AG10803 (cell line): ENCODE measurements at regions not wholly inside any gene's neighbourhood (a gene's known extent, or its start where the extent isn't known, plus 50 kb on each side); places are given as distances from the start of the nearest gene placed in this dataset.

Experiments
- DNase-seq: peaks from one replicate; pipeline ENCODE4 v3.0.0; 2010; ENCODE audit warnings: low read depth
- H3K4me3 ChIP-seq: 2 replicates; pipeline ENCODE4 v1.5.1; 2011; ENCODE audit warnings: mild to moderate bottlenecking, low read length, control low read depth
- TF ChIP-seq, protein P1 (sequence below): conservative IDR thresholded peaks from 2 replicates; pipeline ENCODE4 v1.5.1; 2011; ENCODE audit warnings: mild to moderate bottlenecking, low read length, control low read depth, inconsistent platforms

- no peak overlapping the region for H3K4me3 ChIP-seq
- no peak for DNase-seq
- TF ChIP-seq, protein P1, sequence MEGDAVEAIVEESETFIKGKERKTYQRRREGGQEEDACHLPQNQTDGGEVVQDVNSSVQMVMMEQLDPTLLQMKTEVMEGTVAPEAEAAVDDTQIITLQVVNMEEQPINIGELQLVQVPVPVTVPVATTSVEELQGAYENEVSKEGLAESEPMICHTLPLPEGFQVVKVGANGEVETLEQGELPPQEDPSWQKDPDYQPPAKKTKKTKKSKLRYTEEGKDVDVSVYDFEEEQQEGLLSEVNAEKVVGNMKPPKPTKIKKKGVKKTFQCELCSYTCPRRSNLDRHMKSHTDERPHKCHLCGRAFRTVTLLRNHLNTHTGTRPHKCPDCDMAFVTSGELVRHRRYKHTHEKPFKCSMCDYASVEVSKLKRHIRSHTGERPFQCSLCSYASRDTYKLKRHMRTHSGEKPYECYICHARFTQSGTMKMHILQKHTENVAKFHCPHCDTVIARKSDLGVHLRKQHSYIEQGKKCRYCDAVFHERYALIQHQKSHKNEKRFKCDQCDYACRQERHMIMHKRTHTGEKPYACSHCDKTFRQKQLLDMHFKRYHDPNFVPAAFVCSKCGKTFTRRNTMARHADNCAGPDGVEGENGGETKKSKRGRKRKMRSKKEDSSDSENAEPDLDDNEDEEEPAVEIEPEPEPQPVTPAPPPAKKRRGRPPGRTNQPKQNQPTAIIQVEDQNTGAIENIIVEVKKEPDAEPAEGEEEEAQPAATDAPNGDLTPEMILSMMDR = no peak
These were observed 215.6 kb downstream of the TTC8 start for GRCh38 chr14:89040080-89040459.

- peak; percentile 91 for DNase-seq
- TF ChIP-seq, protein P1 = peak; percentile 97
- peak overlapping the region; percentile 62 for H3K4me3 ChIP-seq
These were observed 216.2 kb downstream of the TTC8 start for GRCh38 chr14:89040460-89041256.

- H3K4me3 ChIP-seq = peak overlapping the region; percentile 62
- DNase-seq = no peak
- TF ChIP-seq, protein P1 = no peak
These were observed 216.8 kb downstream of the TTC8 start for GRCh38 chr14:89041257-89041582.

DNA sequence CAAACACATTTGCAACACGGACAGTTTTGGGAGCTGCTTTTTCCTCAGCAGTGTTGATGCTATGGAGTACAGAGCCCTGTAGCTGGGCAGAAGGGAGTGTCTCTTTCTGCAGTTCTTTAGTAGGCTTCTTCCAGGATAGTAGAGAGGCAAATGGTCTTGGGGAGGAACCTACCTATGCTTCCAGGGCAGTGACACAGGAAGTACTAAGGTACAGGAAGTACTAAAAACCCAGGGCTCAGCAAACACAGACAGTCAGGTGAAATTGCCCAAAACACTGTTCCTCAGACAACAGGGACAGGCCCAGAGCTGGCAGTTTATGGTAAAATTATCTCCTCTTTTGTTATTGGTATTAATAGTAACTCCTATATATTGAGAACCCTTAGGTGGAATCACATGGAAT, 217.6 kb downstream of the TTC8 start:
- no peak overlapping the region for H3K4me3 ChIP-seq
- TF ChIP-seq, protein P1 = no peak
- DNase-seq = no peak

DNA sequence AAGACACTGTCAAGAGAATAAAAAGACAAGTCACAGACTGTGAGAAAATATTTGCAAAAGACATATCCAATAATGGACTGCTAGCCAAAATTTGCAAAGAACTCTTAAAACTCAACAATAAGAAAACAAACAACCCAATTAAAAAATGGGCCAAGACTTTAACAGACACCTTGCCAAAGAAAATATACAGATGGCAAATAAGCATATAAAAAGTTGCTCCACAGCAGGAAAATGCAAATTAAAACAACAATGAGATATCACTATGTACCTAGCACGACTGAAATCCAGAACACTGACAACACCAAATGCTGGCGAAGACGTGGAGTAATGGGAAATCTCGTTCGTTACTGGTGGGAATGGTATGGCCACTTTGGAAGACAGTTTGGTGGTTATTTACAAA, 228.9 kb downstream of the TTC8 start:
- DNase-seq = no peak
- no peak overlapping the region for H3K4me3 ChIP-seq
- TF ChIP-seq, protein P1 = no peak

DNA sequence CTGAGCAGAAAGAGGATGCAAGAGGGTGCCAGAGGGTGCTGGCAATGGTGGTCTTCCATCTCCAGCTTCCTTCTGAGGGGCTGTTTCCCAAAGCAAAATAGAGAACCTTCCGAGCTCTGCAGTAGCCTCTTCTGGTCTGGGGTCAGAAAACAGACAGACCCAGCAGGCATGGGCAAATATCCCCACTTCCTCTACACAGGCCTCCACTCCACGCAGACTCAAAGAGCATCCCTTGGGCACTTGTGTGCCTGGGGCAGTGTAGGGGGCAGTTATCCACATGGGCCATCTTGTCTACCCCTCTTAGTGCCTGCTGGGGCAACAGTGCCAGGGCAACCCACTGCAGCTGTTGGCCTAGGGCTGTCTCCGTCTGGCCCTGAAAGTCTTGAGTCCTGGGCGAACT, 231.9 kb downstream of the TTC8 start:
- no peak overlapping the region for H3K4me3 ChIP-seq
- DNase-seq = no peak
- TF ChIP-seq, protein P1 = no peak

DNA sequence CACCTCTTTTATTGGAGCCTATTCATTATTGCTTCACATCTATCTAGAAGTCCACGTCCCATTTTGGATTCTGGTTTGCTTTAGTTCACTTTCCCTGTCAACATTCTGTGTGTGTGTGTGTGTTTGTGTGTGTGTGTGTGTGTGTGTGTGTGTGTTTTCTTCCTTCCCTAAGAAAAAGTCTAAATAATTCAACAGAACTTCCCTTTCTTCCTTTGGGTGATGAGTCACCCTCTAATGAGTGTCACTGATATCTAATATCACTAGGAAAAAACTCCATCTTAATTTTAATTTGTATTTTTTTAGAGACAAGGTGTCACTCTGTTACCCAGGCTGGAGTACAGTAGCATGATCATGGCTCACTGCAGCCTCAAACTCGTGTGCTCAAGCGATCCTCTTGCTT, 234.2 kb downstream of the TTC8 start:
- DNase-seq = no peak
- TF ChIP-seq, protein P1 = no peak
- H3K4me3 ChIP-seq = no peak overlapping the region
